ENCODE measurements at regions not wholly inside any gene's neighbourhood (a gene's known extent, or its start where the extent isn't known, plus 50 kb on each side); places are given as distances from the start of the nearest gene placed in this dataset.

DNA sequence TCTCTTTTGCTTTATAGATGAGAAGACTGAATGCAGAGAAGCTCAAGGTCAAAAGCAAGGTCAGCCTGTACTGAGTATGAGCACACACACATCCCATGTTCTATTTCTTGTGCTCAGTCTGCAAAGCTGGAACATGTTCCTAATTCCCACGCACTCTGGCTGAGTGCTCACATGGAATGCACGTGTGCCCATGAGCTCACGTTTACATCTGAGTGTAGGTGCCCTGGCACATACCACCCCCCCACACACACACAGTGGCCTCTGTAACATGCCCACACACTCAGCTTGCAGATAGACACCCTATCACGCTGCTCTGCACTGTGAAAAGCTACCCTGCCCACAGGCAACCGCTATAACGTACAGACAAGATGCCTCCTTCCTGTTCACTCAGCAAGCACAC is 700.1 kb downstream of the MED13L start:
- no peak for DNase-seq (ENCODE audit: low read depth)

DNA sequence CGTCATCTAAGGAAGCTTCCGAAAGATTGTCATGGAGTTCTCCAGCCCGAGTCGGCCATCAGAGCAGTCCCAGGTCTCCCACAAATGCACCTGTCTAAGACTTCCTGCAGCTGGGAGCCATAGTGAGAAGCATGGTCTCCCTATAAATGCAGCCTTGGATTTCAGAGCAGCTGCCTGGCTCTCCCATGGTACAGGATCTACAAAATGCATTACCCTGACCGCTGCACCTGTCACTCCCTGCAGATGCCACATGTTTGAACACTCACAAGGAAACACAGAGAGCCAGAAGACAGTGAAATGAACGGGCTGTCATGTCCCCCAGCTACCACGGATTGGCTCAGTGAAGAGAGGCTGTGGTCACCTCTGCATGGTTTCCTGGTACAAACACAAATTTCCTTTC is 702.7 kb downstream of the MED13L start:
- DNase-seq (ENCODE audit: low read depth) = no peak

DNA sequence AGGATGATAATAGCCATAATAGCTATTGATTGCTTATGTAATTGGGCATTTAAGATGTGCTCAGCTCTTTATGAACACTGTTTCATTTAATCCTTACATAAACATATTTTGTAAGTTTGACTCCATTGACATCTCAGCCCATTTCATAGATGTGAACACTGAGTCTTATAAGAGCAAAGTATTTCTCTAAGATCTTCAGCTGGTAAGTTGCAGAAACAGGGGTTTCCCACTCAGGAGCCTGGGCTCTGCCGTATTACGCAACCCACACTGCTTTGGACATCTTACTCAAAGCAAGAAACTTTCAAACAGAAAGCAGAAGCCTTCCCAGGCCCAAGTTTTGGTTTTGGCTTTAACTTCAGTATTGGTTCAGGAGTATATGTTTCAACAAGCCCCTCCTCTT is 705.1 kb downstream of the MED13L start:
- no peak for DNase-seq (ENCODE audit: low read depth)

DNA sequence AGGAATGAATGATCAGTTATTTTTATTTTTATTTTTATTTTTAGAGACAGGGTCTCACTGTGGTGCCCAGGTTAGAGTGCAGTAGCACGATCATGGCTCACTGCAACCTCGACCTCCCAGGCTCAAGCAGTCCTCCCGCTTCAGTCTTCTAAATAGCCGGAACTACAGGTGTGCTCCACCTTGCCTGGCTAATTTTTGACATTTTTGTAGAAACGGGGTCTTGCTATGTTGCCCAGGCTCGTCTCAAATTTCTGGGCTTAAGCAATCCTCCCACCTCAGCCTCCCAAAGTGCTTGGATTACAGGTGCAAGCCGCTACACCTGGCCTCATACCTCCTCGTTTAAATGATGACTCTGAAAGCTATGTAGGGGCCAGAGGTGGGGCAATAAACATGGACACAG is 706.0 kb downstream of the MED13L start:
- no peak for DNase-seq (ENCODE audit: low read depth)

DNA sequence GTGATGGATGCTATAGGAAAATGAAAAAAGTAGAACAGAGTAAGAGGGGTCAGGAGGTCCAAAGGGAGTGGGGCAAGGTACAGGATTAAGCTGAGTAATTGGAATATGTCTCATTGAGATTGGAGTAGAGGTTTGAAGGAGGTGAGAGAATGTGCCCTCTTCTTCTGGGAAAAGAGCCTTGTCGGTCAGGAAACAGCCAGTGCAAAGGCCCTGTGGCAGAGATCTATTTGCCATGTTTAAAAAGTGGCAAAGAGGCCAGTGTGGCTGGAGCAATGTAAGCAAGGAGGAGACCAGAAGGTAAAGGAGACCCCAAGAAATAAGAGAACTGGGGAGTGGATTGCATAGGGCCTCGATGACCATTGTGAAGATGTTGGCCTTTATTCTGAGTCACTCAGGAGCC is 706.5 kb downstream of the MED13L start:
- no peak for DNase-seq (ENCODE audit: low read depth)

DNA sequence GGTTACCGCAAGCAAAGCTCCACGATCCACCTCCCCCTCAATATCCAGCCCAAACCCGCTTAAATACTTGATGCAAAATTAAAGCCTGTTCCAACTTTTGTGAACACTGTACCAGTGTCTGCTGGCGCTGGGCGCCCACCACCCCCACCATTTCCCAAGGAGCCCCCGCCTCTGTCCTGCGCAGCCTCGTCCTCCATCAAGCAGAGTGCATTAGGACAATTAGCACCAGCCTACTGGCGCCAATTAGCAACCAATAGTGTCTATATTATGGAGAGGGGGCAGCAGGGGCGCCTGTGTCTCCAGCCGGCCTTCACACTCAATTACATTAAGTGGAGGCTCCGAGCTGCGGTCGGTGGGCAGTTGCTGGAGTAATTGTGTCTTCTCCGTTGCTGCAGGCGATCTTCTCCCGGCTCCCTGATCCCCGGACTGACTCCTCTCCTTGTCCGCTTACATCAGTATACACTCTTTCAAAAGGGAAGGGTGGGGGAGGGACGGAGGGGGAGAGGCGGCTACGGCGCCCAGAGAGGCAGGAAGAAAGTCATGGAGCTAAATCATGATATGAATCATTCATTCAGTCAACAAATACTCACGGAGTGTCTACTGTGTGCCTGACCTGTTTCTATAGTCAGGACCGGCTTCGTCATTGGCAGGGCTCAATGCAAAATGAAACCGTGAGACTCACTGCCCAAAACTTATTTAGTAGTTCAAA is 707.3 kb downstream of the MED13L start:
- DNase-seq (ENCODE audit: low read depth) = no peak

DNA sequence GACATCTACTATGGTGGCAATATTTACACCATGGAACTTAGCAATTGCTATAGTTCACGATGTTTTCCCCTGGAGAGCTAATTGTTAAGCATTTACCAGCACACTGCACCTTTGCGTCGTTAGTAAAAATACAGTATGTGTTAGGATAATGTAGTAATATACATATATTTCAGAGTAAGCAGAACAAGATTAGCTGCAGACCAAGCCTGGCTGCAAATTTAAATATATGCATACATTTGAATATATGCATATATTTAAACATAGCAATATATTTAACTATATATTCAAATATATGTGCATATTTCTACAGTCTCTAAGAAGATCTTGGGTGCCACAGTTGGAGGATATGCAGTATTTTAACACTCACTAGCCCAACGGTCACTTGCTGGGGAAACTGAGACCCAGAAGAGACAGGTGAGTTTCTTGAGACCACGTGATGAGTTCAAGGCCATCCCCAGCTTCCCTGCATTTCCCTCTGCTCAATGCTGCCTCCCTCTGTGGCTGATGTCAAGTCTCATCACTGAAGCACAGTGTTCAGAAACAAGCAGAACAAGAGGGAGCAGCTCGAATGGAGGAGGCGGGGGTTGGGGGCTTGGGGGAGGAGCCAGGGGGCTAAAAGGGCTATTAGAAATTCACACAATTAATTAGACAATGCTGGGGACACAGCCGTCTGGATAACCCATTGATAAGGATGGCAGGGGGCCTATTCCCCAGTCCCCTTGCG is 708.0 kb downstream of the MED13L start:
- no peak for DNase-seq (ENCODE audit: low read depth)

DNA sequence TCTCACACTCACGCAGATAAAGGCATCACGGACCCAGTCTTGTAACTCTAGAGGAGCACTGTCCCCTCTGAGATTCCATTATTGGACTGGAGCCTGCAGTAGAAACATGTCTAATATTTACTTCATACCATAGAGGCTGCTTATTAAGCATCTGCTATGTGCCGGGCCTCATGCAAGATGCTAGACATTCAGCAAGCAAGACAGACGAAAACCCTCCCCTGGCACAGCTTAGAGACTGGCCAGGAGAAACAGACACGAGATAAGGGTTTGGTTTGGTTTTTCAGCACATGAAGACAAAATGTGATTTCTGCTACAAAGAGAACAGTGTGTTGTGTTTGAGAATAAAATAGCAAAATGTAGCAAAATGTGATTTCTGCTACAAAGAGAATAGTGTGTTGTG is 719.2 kb downstream of the MED13L start:
- no peak for DNase-seq (ENCODE audit: low read depth)

DNA sequence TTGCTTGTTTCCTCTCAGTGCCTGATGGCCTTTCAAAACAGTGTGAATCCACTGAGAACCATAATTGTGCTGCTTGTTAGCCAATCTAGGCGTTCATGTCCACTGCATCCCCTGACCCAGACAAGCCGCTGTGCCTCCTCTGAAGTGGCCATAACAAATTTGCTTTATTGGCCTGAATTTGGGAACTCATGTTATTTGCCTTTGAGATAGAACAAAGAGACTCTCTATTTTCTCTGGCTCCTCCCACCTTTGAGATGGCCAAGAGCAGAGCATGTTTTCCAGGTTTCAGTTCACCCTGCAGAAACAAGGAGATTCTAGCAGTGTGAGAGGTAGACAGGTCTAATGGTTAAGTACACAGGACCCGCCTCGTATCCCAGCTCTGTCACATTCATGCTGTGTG is 723.9 kb downstream of the MED13L start:
- no peak for DNase-seq (ENCODE audit: low read depth)

DNA sequence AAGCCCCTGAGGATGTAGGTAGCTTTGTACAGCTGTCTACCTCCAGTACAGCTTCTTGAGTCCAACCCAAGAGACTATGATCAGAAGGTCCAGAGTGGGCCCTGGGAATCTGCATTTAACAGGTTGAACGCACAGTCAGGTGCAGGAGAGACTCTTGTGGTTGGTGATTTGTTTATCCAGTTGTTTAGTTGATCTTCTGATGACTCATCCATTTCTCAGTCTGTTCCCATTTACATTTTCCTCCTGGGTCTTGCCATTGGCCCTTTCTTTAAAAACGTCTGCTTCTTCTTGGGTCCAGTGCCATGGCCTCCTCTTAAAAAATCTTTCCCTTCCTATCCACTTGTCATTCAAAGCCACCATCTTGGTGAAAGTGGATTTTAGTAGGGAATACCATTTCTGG is 734.2 kb downstream of the MED13L start:
- no peak for DNase-seq (ENCODE audit: low read depth)

DNA sequence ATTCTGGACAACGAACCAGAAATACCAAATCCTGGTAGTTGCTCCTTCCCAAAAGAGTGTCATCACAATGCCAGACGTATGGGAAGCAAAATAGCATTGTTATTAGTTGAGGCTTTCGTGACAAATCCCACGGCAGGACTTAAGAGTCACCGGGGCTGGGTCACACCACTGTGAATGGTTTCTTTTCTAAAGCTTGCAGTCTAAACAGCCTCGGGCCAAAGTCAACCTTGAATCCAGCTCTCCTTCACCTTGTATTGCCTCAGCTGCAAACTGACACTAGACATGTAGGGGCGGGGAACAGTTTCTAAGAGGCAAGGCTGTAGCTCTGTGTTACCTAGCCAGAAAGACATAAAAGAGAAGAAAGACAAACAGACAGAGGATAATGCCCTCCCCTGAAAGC is 734.8 kb downstream of the MED13L start:
- no peak for DNase-seq (ENCODE audit: low read depth)

DNA sequence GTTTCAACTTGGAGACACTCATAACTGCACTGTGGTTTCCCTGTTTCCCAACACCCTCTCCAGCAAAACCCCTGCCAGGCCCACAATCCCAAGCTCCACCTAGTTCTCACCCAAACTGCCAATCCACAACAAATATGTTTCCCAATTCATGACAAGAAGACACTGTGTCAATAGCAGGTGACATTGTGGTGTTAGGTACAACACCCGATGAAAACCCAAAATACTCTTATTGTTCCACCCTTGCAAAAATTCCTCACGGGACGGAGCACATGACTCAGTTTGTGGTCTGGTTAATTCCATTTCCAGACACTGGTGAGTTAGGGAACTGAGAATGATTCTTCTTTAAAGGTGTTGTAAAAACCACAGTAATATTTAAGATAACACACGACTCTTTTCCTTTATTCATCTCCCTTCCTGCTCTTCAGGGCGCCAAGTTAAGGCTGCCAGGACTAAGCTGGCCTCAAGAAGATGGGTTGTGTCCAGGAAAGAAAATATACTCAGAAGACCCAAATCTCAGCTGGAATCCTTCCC is 735.5 kb downstream of the MED13L start:
- DNase-seq (ENCODE audit: low read depth) = no peak

DNA sequence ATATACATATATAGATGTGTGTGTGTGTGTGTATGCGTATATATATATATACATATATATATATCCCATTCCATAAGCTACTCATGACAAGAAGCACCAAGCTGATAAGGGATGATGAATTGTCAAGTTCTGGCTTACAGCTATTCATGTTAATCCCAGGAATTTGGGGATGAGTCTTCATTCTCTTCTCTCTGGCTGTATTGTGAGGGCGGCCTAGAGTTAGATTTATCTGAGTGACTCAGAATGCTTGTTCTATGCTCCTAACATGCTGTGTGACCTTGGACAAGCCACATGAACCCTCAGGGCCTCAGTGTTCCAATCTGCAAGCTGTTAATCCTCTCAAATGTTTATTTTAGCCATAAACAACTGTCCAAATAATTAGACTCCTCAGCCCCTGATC is 749.0 kb downstream of the MED13L start:
- no peak for DNase-seq (ENCODE audit: low read depth)

DNA sequence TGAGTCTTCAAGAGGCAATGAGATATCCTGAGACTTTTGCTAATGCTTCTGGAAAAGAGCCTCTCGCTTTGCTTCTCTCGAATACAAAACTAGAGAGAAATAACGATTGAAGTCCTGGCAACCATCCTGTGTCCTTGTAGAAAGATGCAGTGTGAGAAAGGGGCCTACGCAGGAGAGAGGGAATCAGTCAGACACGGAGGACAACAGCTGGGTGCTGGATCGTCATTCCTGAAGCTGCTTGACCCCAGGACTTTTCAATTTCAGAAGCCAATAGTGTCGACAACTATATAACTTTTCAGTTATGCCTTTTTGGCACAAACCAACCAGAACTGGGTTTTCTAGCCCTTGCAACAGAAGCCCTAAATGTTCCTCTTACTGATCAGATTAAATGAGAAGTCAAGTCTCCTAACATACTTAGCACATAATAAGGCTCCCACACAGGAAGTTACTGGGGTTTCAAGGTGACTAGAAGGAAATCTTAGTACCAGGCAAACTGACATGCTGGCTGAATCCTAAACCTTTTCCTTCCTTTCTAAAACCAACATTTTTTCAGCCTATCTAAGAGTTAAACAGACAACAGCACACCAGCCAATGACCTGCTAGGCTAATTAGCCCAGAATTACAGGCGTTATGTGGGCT is 755.6 kb downstream of the MED13L start:
- no peak for DNase-seq (ENCODE audit: low read depth)

DNA sequence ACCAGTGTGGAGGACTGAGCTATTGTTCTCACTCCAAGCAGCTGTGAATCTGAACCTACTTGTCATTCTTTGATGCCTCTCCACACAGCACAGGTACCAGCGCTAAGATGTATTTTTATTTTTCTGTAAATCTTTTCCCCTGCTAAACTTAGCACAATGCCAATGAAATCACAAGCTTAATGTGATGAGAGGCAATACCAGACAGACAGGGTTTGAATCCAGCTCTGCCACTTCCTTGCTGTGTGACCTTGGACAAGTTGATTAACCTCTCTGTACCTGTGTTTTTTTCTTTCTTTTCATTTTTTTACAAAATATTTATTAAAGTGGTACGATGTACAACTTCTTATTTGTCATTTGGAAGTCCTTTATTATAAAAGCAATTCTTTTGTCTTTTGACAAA is 757.6 kb downstream of the MED13L start:
- no peak for DNase-seq (ENCODE audit: low read depth)

DNA sequence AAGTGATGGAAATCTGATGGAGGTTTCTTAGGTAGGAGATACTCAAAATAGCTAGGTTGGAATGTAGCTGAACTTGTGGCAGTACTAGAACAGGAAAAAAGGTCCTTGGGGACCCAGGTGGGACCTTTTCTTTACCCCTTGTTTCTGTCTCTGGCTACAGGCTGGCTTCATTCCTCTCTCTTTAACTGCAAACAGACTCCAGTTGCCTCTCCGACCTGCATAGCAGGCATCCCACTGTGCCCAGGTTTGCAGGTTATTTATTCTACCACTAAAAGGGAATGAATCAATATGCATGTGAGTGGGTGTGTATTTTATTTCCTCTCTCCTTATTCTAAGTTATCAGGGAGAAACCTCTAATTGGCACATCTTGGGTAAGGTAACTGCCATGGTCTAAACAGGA is 758.1 kb downstream of the MED13L start:
- DNase-seq (ENCODE audit: low read depth) = no peak

DNA sequence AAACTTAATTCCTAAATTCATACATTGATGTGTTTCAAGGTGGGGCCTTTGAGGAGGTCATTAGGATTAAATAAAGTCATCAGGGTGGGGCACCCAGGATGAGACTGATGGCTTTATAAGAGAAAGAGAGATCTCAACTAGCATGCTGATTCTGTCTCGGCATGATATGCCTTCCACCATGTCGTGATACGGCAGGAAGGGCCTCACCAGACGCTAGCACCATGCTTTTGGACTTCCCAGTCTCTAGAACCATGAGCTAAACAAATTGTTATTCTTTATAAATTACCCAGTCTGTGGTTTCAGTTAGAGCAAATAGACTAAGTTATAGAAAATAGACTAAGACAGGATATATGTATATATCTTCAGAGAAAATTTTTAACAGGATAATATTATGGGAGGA is 759.6 kb downstream of the MED13L start:
- DNase-seq (ENCODE audit: low read depth) = no peak

DNA sequence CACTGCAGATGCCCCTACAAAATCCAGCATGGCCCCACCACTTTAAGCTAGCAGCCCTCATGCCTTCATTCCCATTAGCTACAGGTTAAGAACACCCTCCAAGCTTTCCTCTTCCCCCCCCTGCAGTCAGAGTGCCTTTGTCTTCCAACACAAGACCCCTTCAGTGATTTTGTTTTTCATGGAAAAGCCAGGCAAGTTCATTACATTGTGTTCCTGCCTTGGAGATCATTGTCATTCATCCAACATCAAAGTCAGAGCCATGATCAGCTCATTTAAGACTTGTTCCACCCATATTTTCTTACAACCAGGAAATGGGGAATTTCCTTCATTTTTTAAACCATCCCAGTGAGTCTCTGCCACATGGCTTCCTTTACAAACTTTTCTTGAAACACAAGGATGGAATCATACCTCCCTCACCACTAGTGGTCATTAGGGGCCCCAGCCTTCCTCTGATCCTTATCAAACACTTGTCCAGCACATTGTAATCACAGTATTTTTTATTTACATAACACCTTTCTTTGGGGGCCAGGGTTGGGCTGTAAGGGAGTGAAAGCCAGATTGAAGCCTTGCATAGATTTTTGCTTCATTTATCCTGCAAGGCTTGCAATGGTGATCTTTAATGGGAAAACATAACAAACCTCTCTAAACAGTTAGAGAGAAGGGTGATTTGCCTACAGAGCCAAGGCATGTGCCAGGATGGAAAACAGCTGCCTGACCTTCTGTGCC is 765.3 kb downstream of the MED13L start:
- DNase-seq (ENCODE audit: low read depth) = no peak

DNA sequence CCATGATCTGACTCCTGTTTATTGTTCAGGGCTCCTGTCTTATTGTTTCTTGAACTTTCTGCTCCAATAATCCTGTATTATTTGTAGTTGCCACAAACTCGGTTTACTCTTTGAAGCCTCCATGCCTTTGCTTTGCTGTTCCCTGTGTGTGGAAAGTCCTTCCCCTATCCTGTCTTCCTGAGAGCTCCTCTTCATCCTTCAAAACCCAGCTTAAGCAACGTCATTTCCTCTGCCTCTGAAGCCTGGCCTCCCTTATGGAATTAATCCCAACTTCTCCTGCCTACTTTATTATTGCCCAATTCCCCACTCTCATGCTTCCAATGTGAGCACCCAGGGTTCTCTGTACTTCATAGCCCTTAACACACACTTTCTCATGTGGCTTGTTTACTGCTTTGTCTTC is 766.2 kb downstream of the MED13L start:
- no peak for DNase-seq (ENCODE audit: low read depth)

DNA sequence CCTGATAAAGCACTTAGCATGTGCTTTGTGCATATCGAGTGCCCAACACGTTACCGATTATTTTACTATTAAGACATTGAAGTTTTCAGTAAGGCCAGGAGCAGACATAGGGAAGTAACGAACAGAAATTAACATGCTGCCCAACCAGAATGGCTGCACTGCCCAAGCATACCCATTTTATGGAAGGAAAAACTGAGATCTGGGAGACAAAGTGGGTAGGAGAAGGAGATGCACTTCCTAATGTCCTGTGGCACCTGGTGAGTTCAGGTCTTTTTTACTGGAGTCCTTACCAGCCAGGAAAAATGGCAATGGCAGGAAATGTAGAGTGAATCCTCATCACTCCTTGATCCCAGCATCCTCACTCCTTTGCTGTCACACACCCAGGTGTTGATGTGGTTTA is 768.5 kb downstream of the MED13L start:
- no peak for DNase-seq (ENCODE audit: low read depth)

DNA sequence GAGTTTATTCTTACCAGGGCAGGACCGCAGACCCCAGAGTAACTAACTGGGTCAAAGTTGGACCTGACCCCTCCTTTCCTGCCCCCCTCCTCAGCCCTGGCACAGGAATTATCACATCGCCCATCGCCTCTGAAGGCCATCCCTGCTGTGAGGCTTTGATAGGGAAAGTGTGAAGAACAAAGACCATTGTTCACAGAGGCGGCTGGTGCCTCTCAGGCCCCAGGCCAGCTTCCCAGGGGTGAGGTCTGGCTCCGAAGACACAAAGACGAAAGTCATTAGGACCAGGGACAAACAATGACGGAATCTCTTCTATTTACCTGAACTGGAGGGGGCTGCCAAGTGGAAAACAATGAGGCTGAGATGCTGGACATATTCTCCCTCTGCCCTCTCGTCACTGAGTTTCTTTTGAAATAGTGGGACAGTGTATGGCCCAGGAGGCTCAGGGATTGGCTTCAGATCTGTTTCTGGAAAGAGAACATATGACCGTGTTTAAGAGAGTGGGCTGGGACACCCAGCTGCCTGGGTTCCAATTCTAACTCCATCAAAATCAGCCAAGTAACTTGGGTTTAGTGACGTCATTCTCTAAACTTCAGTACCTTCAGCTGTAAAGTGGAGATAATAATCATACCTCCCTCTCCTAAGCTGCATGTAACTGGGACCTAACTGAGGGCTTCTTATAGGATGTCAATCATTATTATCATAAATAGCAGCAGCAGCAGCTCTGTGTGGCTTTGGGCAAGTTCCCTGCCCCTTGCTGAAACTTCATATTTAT is 769.4 kb downstream of the MED13L start:
- DNase-seq (ENCODE audit: low read depth) = no peak

DNA sequence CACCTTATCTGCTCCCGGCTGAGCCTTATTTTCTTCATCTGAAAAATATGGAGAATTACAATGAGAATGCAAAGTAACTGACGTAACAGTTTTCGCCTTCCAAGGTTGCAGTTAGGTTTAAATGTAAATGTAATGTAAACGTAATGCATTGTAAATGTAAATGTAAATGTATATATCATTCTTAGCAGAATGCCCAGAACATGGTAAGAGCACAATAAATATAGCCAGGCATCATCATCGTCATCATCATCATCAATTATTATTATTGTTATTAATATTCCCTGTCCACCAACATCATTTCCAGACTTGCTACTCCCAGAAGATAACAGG is 770.0 kb downstream of the MED13L start:
- DNase-seq (ENCODE audit: low read depth) = no peak

Measured in T-helper 22 cell (primary cell).